ENCODE measurements at regions not wholly inside any gene's neighbourhood (a gene's known extent, or its start where the extent isn't known, plus 50 kb on each side); places are given as distances from the start of the nearest gene placed in this dataset.

DNA sequence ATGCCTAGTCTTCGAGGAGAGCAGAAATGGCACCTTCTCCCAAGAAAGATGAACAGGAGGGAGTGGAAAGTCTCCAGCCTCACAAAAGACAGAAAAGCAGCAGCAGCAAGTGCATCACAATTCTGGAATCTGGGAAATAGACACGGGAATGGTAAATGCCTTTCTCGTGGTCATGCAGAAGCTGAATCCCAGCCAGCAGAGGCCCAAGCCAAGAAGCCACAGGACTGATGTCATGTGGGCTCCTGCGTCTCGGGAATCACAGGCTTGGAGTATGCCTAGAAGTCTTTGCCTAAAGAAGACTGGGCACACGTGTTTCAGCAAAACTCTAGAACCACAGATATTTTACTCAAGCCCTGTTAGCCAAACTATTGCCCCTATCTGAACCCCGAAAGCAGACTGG lies 260.3 kb upstream of the PLD5 start:
- Histone ChIP-seq H3K9me3 (ENCODE audit: control insufficient read depth in 1 of 2, insufficient read depth in 1 of 2, low read depth in 1 of 2, low read length in 2 of 2) (no peaks in the 10 kb centered on the region), H3K9ac (ENCODE audit: low read length) (no peak overlapping the region), H3K4me2 (ENCODE audit: low read length) (no peak overlapping the region), H3K27me3 (ENCODE audit: insufficient read depth, low read length) (peaks cover 7% of the 10 kb centered on the region; the same call in 1 of the 2 replicates), H3K4me1 (ENCODE audit: control insufficient read depth in 1 of 2, insufficient read depth in 2 of 2, low read length in 2 of 2) (no peaks in the 10 kb centered on the region), H3K4me3 (replicated peaks in 1 of 2; ENCODE audit: low read depth in 1 of 2, low read length in 2 of 2) (no peak overlapping the region), H3K9me2 (ENCODE audit: insufficient read depth) (no peaks in the 10 kb centered on the region), H4K20me1 (ENCODE audit: insufficient read depth) (no peaks in the 10 kb centered on the region), H2AFZ (ENCODE audit: low read depth, low read length, poor library complexity, severe bottlenecking) (no peak overlapping the region), H3K27ac (ENCODE audit: low read depth, low read length) (no peak overlapping the region), H3K79me2 (ENCODE audit: insufficient read depth, low read length) (no peaks in the 10 kb centered on the region), H3K36me3 (ENCODE audit: control insufficient read depth in 1 of 2, insufficient read depth in 2 of 2, low read length in 2 of 2) (no peaks in the 10 kb centered on the region)
- ATAC-seq, result no peak
- CTCF ChIA-PET, result no interaction called here
- TF ChIP-seq SP1 (IDR thresholded peaks at IDR 0.05; ENCODE audit: low read depth), result no peak
- TF ChIP-seq EZH2phosphoT487 (IDR thresholded peaks at IDR 0.05; ENCODE audit: borderline replicate concordance), result no peak
- no peak for TF ChIP-seq TCF7L2 (IDR thresholded peaks at IDR 0.05; ENCODE audit: borderline replicate concordance, extremely low read depth, insufficient read depth, insufficient read length)
- no peak for TF ChIP-seq SIN3A (IDR thresholded peaks at IDR 0.05; ENCODE audit: low read depth)
- TF ChIP-seq JUND (IDR thresholded peaks at IDR 0.05), result no peak
- TF ChIP-seq CBX3 (IDR thresholded peaks at IDR 0.05; ENCODE audit: low read depth), result no peak
- TF ChIP-seq ZNF274 (IDR thresholded peaks at IDR 0.05; ENCODE audit: low read depth, low read length), result no peak
- TF ChIP-seq POLR2AphosphoS5 (IDR thresholded peaks at IDR 0.05; ENCODE audit: low read depth, low read length), result no peak
- TF ChIP-seq ELF1 (IDR thresholded peaks at IDR 0.05; ENCODE audit: borderline replicate concordance, low read depth), result no peak
- TF ChIP-seq ZFX (IDR thresholded peaks at IDR 0.05), result no peak
- intact Hi-C loops (cut with micrococcal nuclease), result no loop called here
- RAD21 ChIA-PET (ENCODE audit: low non-redundant PET in 1 of 2, low total read pairs in 2 of 2, uncharacterized antibody in 2 of 2, unreplicated experiment in 2 of 2), result no interaction called here
- POLR2A ChIA-PET, result no interaction called here
- DNase-seq (ENCODE audit: low read depth, low spot score), result no peak
- BruUV-seq (replicated peaks), result no TSS peak

DNA sequence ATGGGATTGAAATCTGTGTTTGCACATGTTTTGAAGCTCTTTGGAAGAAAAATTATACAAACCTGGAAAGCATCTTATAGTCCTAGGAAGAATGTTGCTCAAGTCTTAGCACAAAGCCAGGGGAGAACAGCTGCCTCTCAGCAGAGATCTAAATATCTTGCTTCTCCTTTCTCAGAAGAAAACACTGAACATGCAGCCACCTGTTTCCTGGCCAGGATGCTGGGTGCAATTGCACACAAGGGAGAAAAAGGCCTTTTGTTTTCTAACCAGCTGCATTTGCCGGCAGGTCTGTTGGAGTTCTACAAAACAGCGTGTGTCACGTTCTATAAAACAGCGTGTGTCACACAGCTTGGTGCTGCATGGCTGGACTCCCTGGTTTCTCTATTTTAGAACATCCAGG lies 259.6 kb upstream of the PLD5 start:
- CTCF ChIA-PET, result no interaction called here
- H2AFZ ChIP-seq (ENCODE audit: low read depth, low read length, poor library complexity, severe bottlenecking), result no peak overlapping the region
- no peaks in the 10 kb centered on the region for H3K79me2 ChIP-seq (ENCODE audit: insufficient read depth, low read length)
- BruUV-seq (replicated peaks), result no TSS peak
- H3K27ac ChIP-seq (ENCODE audit: low read depth, low read length), result no peak overlapping the region
- no peak overlapping the region for H3K4me3 ChIP-seq (replicated peaks in 1 of 2; ENCODE audit: low read depth in 1 of 2, low read length in 2 of 2)
- intact Hi-C loops (cut with micrococcal nuclease), result no loop called here
- H3K9me3 ChIP-seq (ENCODE audit: control insufficient read depth in 1 of 2, insufficient read depth in 1 of 2, low read depth in 1 of 2, low read length in 2 of 2), result no peaks in the 10 kb centered on the region
- no peak overlapping the region for H3K9ac ChIP-seq (ENCODE audit: low read length)
- DNase-seq (ENCODE audit: low read depth, low spot score), result no peak
- POLR2A ChIA-PET, result no interaction called here
- H3K36me3 ChIP-seq (ENCODE audit: control insufficient read depth in 1 of 2, insufficient read depth in 2 of 2, low read length in 2 of 2), result no peaks in the 10 kb centered on the region
- no peak for ATAC-seq
- RAD21 ChIA-PET (ENCODE audit: low non-redundant PET in 1 of 2, low total read pairs in 2 of 2, uncharacterized antibody in 2 of 2, unreplicated experiment in 2 of 2), result no interaction called here
- no peaks in the 10 kb centered on the region for H4K20me1 ChIP-seq (ENCODE audit: insufficient read depth)
- no peaks in the 10 kb centered on the region for H3K4me1 ChIP-seq (ENCODE audit: control insufficient read depth in 1 of 2, insufficient read depth in 2 of 2, low read length in 2 of 2)
- H3K27me3 ChIP-seq (ENCODE audit: insufficient read depth, low read length), result peaks cover 7% of the 10 kb centered on the region; the same call in 1 of the 2 replicates
- no peak overlapping the region for H3K4me2 ChIP-seq (ENCODE audit: low read length)
- no peaks in the 10 kb centered on the region for H3K9me2 ChIP-seq (ENCODE audit: insufficient read depth)
- TF ChIP-seq ZBTB33 (IDR thresholded peaks at IDR 0.05; ENCODE audit: extremely low read depth, insufficient replicate concordance, low read length), result no peak
- no peak for TF ChIP-seq SIN3A (IDR thresholded peaks at IDR 0.05; ENCODE audit: low read depth)
- no peak for TF ChIP-seq EZH2phosphoT487 (IDR thresholded peaks at IDR 0.05; ENCODE audit: borderline replicate concordance)
- no peak for TF ChIP-seq ZFX (IDR thresholded peaks at IDR 0.05)
- TF ChIP-seq CBX3 (IDR thresholded peaks at IDR 0.05; ENCODE audit: low read depth), result no peak
- TF ChIP-seq ZNF274 (IDR thresholded peaks at IDR 0.05; ENCODE audit: low read depth, low read length), result no peak
- no peak for TF ChIP-seq TCF7L2 (IDR thresholded peaks at IDR 0.05; ENCODE audit: borderline replicate concordance, extremely low read depth, insufficient read depth, insufficient read length)
- no peak for TF ChIP-seq JUND (IDR thresholded peaks at IDR 0.05)
- TF ChIP-seq FOSL1 (IDR thresholded peaks at IDR 0.05; ENCODE audit: low read depth), result no peak
- no peak for TF ChIP-seq RAD21 (IDR thresholded peaks at IDR 0.05; ENCODE audit: low read depth)
- TF ChIP-seq SP1 (IDR thresholded peaks at IDR 0.05; ENCODE audit: low read depth), result no peak
- TF ChIP-seq, protein P1, sequence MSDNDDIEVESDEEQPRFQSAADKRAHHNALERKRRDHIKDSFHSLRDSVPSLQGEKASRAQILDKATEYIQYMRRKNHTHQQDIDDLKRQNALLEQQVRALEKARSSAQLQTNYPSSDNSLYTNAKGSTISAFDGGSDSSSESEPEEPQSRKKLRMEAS (IDR thresholded peaks at IDR 0.05), result no peak
- TF ChIP-seq, protein P2, sequence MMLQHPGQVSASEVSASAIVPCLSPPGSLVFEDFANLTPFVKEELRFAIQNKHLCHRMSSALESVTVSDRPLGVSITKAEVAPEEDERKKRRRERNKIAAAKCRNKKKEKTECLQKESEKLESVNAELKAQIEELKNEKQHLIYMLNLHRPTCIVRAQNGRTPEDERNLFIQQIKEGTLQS (IDR thresholded peaks at IDR 0.05), result no peak
- no peak for TF ChIP-seq YY1 (IDR thresholded peaks at IDR 0.05; ENCODE audit: extremely low read depth, insufficient replicate concordance, low read depth, low read length)
- TF ChIP-seq ELF1 (IDR thresholded peaks at IDR 0.05; ENCODE audit: borderline replicate concordance, low read depth), result no peak
- no peak for TF ChIP-seq POLR2A (IDR thresholded peaks at IDR 0.05; ENCODE audit: borderline replicate concordance, extremely low read depth, insufficient read depth, insufficient read length)
- no peak for TF ChIP-seq SRF (IDR thresholded peaks at IDR 0.05; ENCODE audit: low read depth)
